Cardiac muscle cell (in vitro differentiated cells and primary cell): ENCODE measurements at regions not wholly inside any gene's neighbourhood (a gene's known extent, or its start where the extent isn't known, plus 50 kb on each side); places are given as distances from the start of the nearest gene placed in this dataset.

Experiments used
- DNase-seq, 2 donors: peaks; one replicate each; pipeline versions ENCODE4 v3.0.0 to v3.0.0-alpha.2; 2010 to 2017; ENCODE audit warnings: low read depth in 1 of 2, low spot score in 1 of 2
- H3K27ac ChIP-seq: fragments of 200-600 bp; sonication (generic); 2 replicates; pipeline ENCODE4 v1.5.1; 2016
- H3K27me3 ChIP-seq: fragments of 200-600 bp; sonication (generic); 2 replicates; pipeline ENCODE4 v1.6.0; 2016; ENCODE audit warnings: control low read depth
- H3K36me3 ChIP-seq: fragments of 200-600 bp; sonication (generic); 2 replicates; pipeline ENCODE4 v1.5.1; 2016; ENCODE audit warnings: control low read depth
- H3K4me1 ChIP-seq: fragments of 200-600 bp; sonication (generic); 2 replicates; pipeline ENCODE4 v1.8.1; 2017; ENCODE audit warnings: low read depth, mild to moderate bottlenecking, mixed run types
- H3K4me3 ChIP-seq: fragments of 200-600 bp; sonication (generic); 2 replicates; pipeline ENCODE4 v1.5.1; 2016; ENCODE audit warnings: mild to moderate bottlenecking
- H3K9me3 ChIP-seq: fragments of 200-600 bp; sonication (generic); 2 replicates; pipeline ENCODE4 v1.5.1; 2017; ENCODE audit warnings: low read depth, mild to moderate bottlenecking, control low read depth
- TF ChIP-seq, protein P1 (sequence below): IDR thresholded peaks from 2 replicates; pipeline ENCODE4 v1.5.1; 2012; ENCODE audit warnings: low read depth, mild to moderate bottlenecking, low read length

DNA sequence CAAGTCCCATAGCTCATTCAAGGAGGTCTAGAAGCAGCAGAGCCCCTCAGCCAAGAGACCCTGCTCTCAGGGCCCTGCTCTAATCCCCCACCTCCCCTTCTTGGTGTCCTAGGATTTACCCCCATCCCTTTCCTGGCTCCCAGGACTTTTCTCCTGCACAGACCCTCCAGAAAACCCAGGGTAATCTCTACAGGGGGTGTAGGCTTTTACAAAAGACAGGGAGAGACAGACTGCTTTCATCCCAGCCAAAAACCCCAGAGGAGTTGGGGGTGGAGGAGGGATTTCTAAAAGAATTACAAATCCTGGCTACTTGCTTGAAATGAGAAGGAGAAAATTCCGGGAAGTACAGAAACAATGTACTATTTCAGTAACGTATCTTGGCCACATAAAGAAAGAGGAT, 133.3 kb downstream of the TNFSF13B start:
- Histone ChIP-seq H3K4me3 (no peak overlapping the region), H3K4me1 (no peaks in the 10 kb centered on the region), H3K27ac (no peak overlapping the region), H3K36me3 (no peaks in the 10 kb centered on the region), H3K27me3 (no peaks in the 10 kb centered on the region), H3K9me3 (no peaks in the 10 kb centered on the region)
- no peak for DNase-seq
- TF ChIP-seq, protein P1, sequence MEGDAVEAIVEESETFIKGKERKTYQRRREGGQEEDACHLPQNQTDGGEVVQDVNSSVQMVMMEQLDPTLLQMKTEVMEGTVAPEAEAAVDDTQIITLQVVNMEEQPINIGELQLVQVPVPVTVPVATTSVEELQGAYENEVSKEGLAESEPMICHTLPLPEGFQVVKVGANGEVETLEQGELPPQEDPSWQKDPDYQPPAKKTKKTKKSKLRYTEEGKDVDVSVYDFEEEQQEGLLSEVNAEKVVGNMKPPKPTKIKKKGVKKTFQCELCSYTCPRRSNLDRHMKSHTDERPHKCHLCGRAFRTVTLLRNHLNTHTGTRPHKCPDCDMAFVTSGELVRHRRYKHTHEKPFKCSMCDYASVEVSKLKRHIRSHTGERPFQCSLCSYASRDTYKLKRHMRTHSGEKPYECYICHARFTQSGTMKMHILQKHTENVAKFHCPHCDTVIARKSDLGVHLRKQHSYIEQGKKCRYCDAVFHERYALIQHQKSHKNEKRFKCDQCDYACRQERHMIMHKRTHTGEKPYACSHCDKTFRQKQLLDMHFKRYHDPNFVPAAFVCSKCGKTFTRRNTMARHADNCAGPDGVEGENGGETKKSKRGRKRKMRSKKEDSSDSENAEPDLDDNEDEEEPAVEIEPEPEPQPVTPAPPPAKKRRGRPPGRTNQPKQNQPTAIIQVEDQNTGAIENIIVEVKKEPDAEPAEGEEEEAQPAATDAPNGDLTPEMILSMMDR, result no peak

DNA sequence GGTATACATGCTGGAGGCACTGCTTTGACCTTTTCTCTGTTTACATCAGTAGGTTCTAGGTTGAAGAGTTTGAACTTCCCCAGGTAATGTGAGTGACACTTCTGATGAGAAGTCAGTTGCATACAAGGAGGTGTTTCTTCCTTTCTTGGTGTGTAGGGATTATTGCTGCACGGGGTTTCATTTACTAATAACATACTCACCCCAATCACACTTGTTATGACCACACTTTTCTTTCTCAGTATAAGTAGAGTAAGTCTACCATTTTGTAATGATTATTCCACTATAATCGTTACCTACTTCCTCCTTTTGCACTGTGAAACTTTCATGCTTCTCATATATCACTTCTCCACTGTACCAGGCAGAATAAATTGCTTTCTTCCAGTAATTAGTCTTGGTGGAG, 138.0 kb downstream of the TNFSF13B start:
- Histone ChIP-seq H3K36me3 (no peaks in the 10 kb centered on the region), H3K9me3 (no peaks in the 10 kb centered on the region), H3K4me3 (no peak overlapping the region), H3K4me1 (no peaks in the 10 kb centered on the region), H3K27ac (no peak overlapping the region), H3K27me3 (no peaks in the 10 kb centered on the region)
- DNase-seq, result no peak
- TF ChIP-seq, protein P1, result no peak

DNA sequence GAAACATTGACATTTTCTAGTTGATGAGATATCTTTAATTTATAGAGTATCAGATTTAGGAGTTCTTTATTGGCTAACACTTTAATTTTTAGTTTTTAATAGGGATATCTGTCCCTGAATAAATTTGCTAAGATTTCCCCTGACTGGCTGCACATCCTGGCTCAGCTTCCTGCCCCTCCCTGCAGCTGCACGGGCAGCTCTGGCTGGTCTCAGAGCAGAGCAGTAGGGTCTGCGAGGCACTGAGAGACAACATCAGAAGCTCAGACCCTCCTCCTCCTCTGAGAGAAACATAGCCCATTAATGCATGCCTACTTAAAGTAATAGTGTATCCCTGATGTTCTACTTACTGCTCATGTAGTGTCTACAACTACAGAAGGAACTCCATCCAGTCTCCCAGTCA, 139.2 kb downstream of the TNFSF13B start:
- TF ChIP-seq, protein P1, result no peak
- no peak for DNase-seq
- H3K4me3 ChIP-seq, result no peak overlapping the region
- H3K4me1 ChIP-seq, result no peaks in the 10 kb centered on the region
- no peaks in the 10 kb centered on the region for H3K36me3 ChIP-seq
- no peaks in the 10 kb centered on the region for H3K9me3 ChIP-seq
- no peaks in the 10 kb centered on the region for H3K27me3 ChIP-seq
- no peak overlapping the region for H3K27ac ChIP-seq

DNA sequence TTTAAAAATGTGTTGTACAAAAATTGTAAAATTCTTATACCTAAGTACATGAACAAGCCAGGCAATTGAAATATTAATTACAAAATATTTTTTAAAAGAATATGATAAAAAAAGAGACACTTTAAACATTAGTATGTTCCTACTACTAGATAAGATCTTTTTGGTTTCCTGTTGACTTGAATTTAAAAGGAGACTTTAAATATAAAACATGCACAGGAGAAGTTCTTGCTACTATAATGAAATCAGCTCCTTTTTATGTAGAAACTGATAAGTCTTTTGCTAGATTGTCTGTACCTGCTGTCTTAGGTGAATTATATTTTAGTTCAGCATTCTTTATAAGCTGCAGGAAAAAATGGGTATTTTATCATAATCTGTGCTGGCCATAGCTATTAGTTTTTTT, 140.2 kb downstream of the TNFSF13B start:
- no peaks in the 10 kb centered on the region for H3K4me1 ChIP-seq
- TF ChIP-seq, protein P1, result no peak
- no peak for DNase-seq
- H3K4me3 ChIP-seq, result no peak overlapping the region
- H3K9me3 ChIP-seq, result no peaks in the 10 kb centered on the region
- no peak overlapping the region for H3K27ac ChIP-seq
- H3K27me3 ChIP-seq, result no peaks in the 10 kb centered on the region
- H3K36me3 ChIP-seq, result no peaks in the 10 kb centered on the region

DNA sequence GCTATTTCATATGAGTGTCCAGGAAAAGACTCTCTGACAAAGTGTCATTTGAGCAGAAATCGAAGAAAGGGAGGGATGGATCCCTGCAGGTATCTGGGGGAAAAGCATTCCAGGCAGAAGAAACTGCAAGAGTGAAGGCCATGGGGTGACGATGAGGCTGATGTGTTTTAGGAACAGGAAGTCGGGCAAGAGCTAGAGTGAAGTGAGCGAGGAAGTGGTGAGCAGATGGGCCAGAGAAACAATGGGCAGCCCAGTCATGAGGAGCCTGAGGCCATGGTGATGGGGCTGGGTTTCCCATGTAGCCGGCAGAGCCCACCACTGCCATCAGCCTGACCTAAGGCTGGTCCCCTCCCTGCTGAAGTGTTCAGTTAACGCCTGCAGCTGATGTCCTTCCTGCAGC, 150.2 kb downstream of the TNFSF13B start:
- Histone ChIP-seq H3K36me3 (no peaks in the 10 kb centered on the region), H3K27me3 (no peaks in the 10 kb centered on the region), H3K4me1 (no peaks in the 10 kb centered on the region), H3K9me3 (no peaks in the 10 kb centered on the region), H3K27ac (no peak overlapping the region), H3K4me3 (no peak overlapping the region)
- DNase-seq, result no peak
- TF ChIP-seq, protein P1, result no peak

DNA sequence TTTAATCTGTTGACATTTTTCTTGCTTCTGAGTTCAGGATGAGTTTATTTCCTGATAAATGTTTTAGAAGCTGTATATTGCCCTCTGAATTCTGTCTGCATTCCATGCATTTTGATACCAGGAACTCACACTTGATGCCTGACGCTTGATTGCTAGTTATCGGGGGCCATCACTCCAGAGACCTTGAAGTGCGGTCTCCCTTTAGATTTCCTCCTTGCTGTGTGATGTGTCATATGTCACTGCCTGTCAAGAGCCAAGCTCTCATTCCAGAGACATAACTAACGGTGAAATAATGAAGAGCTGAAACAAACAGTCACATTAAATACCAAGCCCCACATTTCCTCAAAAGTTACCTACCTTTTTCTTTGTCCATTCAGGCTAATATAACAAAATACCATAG, 155.5 kb downstream of the TNFSF13B start:
- no peak overlapping the region for H3K4me3 ChIP-seq
- DNase-seq, result peak in 1 of 2 donors; percentile 23
- TF ChIP-seq, protein P1, result no peak
- H3K9me3 ChIP-seq, result no peaks in the 10 kb centered on the region
- H3K27ac ChIP-seq, result no peak overlapping the region
- H3K36me3 ChIP-seq, result no peaks in the 10 kb centered on the region
- no peaks in the 10 kb centered on the region for H3K27me3 ChIP-seq
- peaks cover 14% of the 10 kb centered on the region for H3K4me1 ChIP-seq
